Trophoblast cell (in vitro differentiated cells and primary cell): ENCODE measurements at regions not wholly inside any gene's neighbourhood (a gene's known extent, or its start where the extent isn't known, plus 50 kb on each side); places are given as distances from the start of the nearest gene placed in this dataset.

Experiments used
- DNase-seq, 2 donors: peaks; one replicate each; pipeline ENCODE4 v3.0.0-alpha.2; 2016
- H2AFZ ChIP-seq: 2 replicates; pipeline ENCODE4 v1.6.1; 2013; ENCODE audit warnings: low read length, moderate library complexity, mild to moderate bottlenecking; ENCODE audit not compliant: insufficient read depth, poor library complexity
- H2AK5ac ChIP-seq: 2 replicates; pipeline ENCODE4 v1.6.1; 2013; ENCODE audit warnings: mild to moderate bottlenecking, low read length
- H2BK120ac ChIP-seq: 2 replicates; pipeline ENCODE4 v1.6.1; 2013; ENCODE audit warnings: low read length, mild to moderate bottlenecking, moderate library complexity; ENCODE audit not compliant: insufficient read depth, poor library complexity
- H2BK12ac ChIP-seq: 2 replicates; pipeline ENCODE4 v1.6.1; 2013; ENCODE audit warnings: mild to moderate bottlenecking, low read length, moderate library complexity
- H2BK5ac ChIP-seq: 2 replicates; pipeline ENCODE4 v1.6.1; 2013; ENCODE audit warnings: low read length, low read depth, moderate library complexity, mild to moderate bottlenecking; ENCODE audit not compliant: poor library complexity
- H3K14ac ChIP-seq: 2 replicates; pipeline ENCODE4 v1.6.1; 2013; ENCODE audit warnings: mild to moderate bottlenecking, low read length
- H3K18ac ChIP-seq: 2 replicates; pipeline ENCODE4 v1.6.1; 2013; ENCODE audit warnings: mild to moderate bottlenecking, low read length
- H3K23ac ChIP-seq: 2 replicates; pipeline ENCODE4 v1.6.1; 2013; ENCODE audit warnings: low read length
- H3K27ac ChIP-seq: 2 replicates; pipeline ENCODE4 v1.5.1; 2013; ENCODE audit warnings: low read depth, mild to moderate bottlenecking, inconsistent platforms, low read length, moderate library complexity
- H3K27me3 ChIP-seq: 2 replicates; pipeline ENCODE4 v1.6.1; 2013; ENCODE audit warnings: inconsistent platforms, mild to moderate bottlenecking, low read length, moderate library complexity; ENCODE audit not compliant: insufficient read depth
- H3K36me3 ChIP-seq, 2 experiments: 1 replicate in 1 of 2; 2 replicates in 1 of 2; pipeline ENCODE4 v1.6.1; 2013; ENCODE audit warnings: low read length in 2 of 2, mild to moderate bottlenecking in 2 of 2, moderate library complexity in 1 of 2; ENCODE audit not compliant: insufficient read depth in 2 of 2, control insufficient read depth in 1 of 2
- H3K4ac ChIP-seq: 2 replicates; pipeline ENCODE4 v1.6.1; 2013; ENCODE audit warnings: low read depth, mild to moderate bottlenecking, low read length, moderate library complexity
- H3K4me1 ChIP-seq, 2 experiments: 1 replicate in 1 of 2; 2 replicates in 1 of 2; pipeline ENCODE4 v1.6.1; 2013; ENCODE audit warnings: low read length in 2 of 2, mild to moderate bottlenecking in 2 of 2, moderate library complexity in 1 of 2; ENCODE audit not compliant: insufficient read depth in 2 of 2, control insufficient read depth in 1 of 2
- H3K4me2 ChIP-seq: 2 replicates; pipeline ENCODE4 v1.6.1; 2013; ENCODE audit warnings: inconsistent platforms, mild to moderate bottlenecking, low read length, moderate library complexity
- H3K4me3 ChIP-seq: 2 replicates; pipeline ENCODE4 v1.5.1; 2013; ENCODE audit warnings: mild to moderate bottlenecking, low read depth, low read length, inconsistent platforms
- H3K79me1 ChIP-seq: one replicate; pipeline ENCODE4 v1.6.1; 2013; ENCODE audit warnings: low read length
- H3K79me2 ChIP-seq: 2 replicates; pipeline ENCODE4 v1.6.1; 2013; ENCODE audit warnings: low read length, mild to moderate bottlenecking; ENCODE audit not compliant: control insufficient read depth, insufficient read depth, poor library complexity
- H3K9ac ChIP-seq: 2 replicates; pipeline ENCODE4 v1.6.1; 2013; ENCODE audit warnings: mild to moderate bottlenecking, low read length
- H3K9me3 ChIP-seq: 2 replicates; pipeline ENCODE4 v1.6.1; 2013; ENCODE audit warnings: low read depth, mild to moderate bottlenecking, control low read depth, inconsistent platforms, low read length; ENCODE audit not compliant: insufficient read depth
- H4K12ac ChIP-seq: 2 replicates; pipeline ENCODE4 v1.6.1; 2013; ENCODE audit warnings: low read depth, mild to moderate bottlenecking, low read length, moderate library complexity
- H4K8ac ChIP-seq: 2 replicates; pipeline ENCODE4 v1.6.1; 2013; ENCODE audit warnings: low read depth, mild to moderate bottlenecking, low read length, moderate library complexity
- H4K91ac ChIP-seq: one replicate; pipeline ENCODE4 v1.6.1; 2013; ENCODE audit warnings: low read depth, mild to moderate bottlenecking, low read length, moderate library complexity
- WGBS: extraction: QIAGEN DNeasy Blood & Tissue Kit; methylation state at CpG from one replicate; pipeline ENCODE4 v1.1.7; 2013; ENCODE audit warnings: missing lambda C conversion rate; ENCODE audit not compliant: insufficient read length, insufficient coverage; ENCODE audit errors: extremely low coverage; 5-methylcytosine and 5-hydroxymethylcytosine counted together

GRCh38 chr5:39608024-39608423 lies 183.2 kb upstream of the DAB2 start:
- no peak overlapping the region for H4K8ac ChIP-seq
- no peaks in the 10 kb centered on the region for H3K79me1 ChIP-seq
- H3K14ac ChIP-seq: no peak overlapping the region
- no peak overlapping the region for H3K4ac ChIP-seq
- H3K4me2 ChIP-seq: no peak overlapping the region
- no peak overlapping the region for H3K4me3 ChIP-seq
- no peak overlapping the region for H2BK120ac ChIP-seq
- no peak overlapping the region for H3K18ac ChIP-seq
- H3K9ac ChIP-seq: no peak overlapping the region
- no peak for DNase-seq
- H3K9me3 ChIP-seq: no peaks in the 10 kb centered on the region
- H3K23ac ChIP-seq: no peak overlapping the region
- H3K27me3 ChIP-seq: no peaks in the 10 kb centered on the region
- H3K27ac ChIP-seq: no peak overlapping the region
- no peak overlapping the region for H2AK5ac ChIP-seq
- no peaks in the 10 kb centered on the region for H3K79me2 ChIP-seq
- H4K91ac ChIP-seq: no peak overlapping the region
- H3K36me3 ChIP-seq: no peaks in the 10 kb centered on the region
- H3K4me1 ChIP-seq: no peaks in the 10 kb centered on the region
- no peak overlapping the region for H4K12ac ChIP-seq
- no peak overlapping the region for H2BK5ac ChIP-seq
- WGBS: 100% methylated on average over 1 of the region's 5 CpGs
- H2AFZ ChIP-seq: no peak overlapping the region
- H2BK12ac ChIP-seq: no peak overlapping the region

GRCh38 chr5:39606591-39606990 lies 181.8 kb upstream of the DAB2 start:
- no peak overlapping the region for H2AFZ ChIP-seq
- H3K9ac ChIP-seq: no peak overlapping the region
- no peak overlapping the region for H3K27ac ChIP-seq
- H3K18ac ChIP-seq: no peak overlapping the region
- no peaks in the 10 kb centered on the region for H3K79me2 ChIP-seq
- no peak overlapping the region for H3K14ac ChIP-seq
- no peak overlapping the region for H4K12ac ChIP-seq
- H3K79me1 ChIP-seq: no peaks in the 10 kb centered on the region
- no peak overlapping the region for H2BK120ac ChIP-seq
- DNase-seq: no peak
- no peaks in the 10 kb centered on the region for H3K27me3 ChIP-seq
- no peak overlapping the region for H3K4me3 ChIP-seq
- H3K4ac ChIP-seq: no peak overlapping the region
- no peak overlapping the region for H4K8ac ChIP-seq
- no CpG with 5 or more reads among the region's 2 CpGs for WGBS
- no peaks in the 10 kb centered on the region for H3K4me1 ChIP-seq
- H2AK5ac ChIP-seq: no peak overlapping the region
- H3K23ac ChIP-seq: no peak overlapping the region
- H3K36me3 ChIP-seq: no peaks in the 10 kb centered on the region
- no peaks in the 10 kb centered on the region for H3K9me3 ChIP-seq
- H2BK5ac ChIP-seq: no peak overlapping the region
- H4K91ac ChIP-seq: no peak overlapping the region
- H2BK12ac ChIP-seq: no peak overlapping the region
- H3K4me2 ChIP-seq: no peak overlapping the region

GRCh38 chr5:39605588-39606575 lies 181.1 kb upstream of the DAB2 start:
- Histone ChIP-seq H2BK12ac (no peak overlapping the region), H3K9ac (no peak overlapping the region), H2AK5ac (no peak overlapping the region), H3K9me3 (no peaks in the 10 kb centered on the region), H2BK5ac (no peak overlapping the region), H2BK120ac (no peak overlapping the region), H3K4ac (no peak overlapping the region), H3K79me2 (no peaks in the 10 kb centered on the region), H2AFZ (no peak overlapping the region), H3K79me1 (no peaks in the 10 kb centered on the region), H3K4me2 (no peak overlapping the region), H3K36me3 (no peaks in the 10 kb centered on the region), H3K27ac (no peak overlapping the region), H3K23ac (no peak overlapping the region), H4K91ac (no peak overlapping the region), H3K4me3 (no peak overlapping the region), H3K4me1 (no peaks in the 10 kb centered on the region), H4K8ac (no peak overlapping the region), H4K12ac (no peak overlapping the region), H3K27me3 (no peaks in the 10 kb centered on the region), H3K14ac (no peak overlapping the region), H3K18ac (no peak overlapping the region)
- no CpG with 5 or more reads among the region's 5 CpGs for WGBS
- no peak for DNase-seq

- H4K8ac ChIP-seq: no peak overlapping the region
- H2BK12ac ChIP-seq: no peak overlapping the region
- H3K9me3 ChIP-seq: no peaks in the 10 kb centered on the region
- H3K27me3 ChIP-seq: no peaks in the 10 kb centered on the region
- H3K27ac ChIP-seq: no peak overlapping the region
- H4K91ac ChIP-seq: no peak overlapping the region
- H3K9ac ChIP-seq: no peak overlapping the region
- H4K12ac ChIP-seq: no peak overlapping the region
- H3K79me2 ChIP-seq: no peaks in the 10 kb centered on the region
- no peak overlapping the region for H2AK5ac ChIP-seq
- WGBS: no CpG with 5 or more reads among the region's 5 CpGs
- no peak overlapping the region for H3K4me3 ChIP-seq
- H3K79me1 ChIP-seq: no peaks in the 10 kb centered on the region
- H3K4me2 ChIP-seq: no peak overlapping the region
- no peak overlapping the region for H3K4ac ChIP-seq
- no peak for DNase-seq
- H3K14ac ChIP-seq: no peak overlapping the region
- H3K18ac ChIP-seq: no peak overlapping the region
- H2BK5ac ChIP-seq: no peak overlapping the region
- no peak overlapping the region for H3K23ac ChIP-seq
- H3K36me3 ChIP-seq: no peaks in the 10 kb centered on the region
- H2AFZ ChIP-seq: no peak overlapping the region
- H3K4me1 ChIP-seq: no peaks in the 10 kb centered on the region
- H2BK120ac ChIP-seq: no peak overlapping the region
Observed at GRCh38 chr5:39605145-39605544, 180.4 kb upstream of the DAB2 start.
